ENCODE measurements at regions not wholly inside any gene's neighbourhood (a gene's known extent, or its start where the extent isn't known, plus 50 kb on each side); places are given as distances from the start of the nearest gene placed in this dataset.

DNA sequence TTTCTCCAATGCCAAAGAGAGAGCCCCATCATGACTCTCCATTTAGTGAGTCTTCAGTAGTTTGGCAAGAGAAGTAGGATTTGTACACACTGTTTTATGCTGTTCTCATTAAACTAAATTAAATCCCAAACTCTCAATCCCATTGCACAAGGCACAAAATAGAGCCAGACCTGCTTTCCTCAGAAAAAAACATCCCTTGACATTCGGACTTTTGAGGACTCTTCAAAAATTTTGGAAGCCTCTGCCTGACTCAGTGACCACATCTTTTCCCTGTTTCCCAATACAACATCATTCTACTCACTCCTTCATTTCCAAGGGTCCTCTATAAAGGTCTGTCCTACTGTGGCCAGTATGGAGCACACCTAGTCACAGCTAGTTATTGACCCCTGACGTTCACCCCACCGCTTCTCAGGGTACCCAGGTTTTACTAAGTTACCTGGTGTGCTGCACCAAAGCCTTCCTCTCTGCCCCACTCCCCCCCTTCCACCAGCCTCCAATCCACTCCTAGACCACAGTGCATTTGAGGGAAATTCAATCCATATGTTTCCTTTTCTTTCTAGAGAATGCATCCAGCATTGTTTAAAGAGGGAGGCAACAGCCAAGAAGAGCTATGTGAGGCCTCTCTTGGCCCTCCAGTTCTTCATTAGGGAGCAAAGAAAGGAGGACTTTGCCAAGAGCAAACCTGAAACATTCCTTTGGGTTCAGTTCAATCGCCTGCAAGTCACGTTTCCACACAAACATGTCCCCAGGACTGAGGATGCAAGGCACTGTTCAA, 428.7 kb downstream of the PLPP3 start:
- DNase-seq, result no peak
- peaks cover 4% of the 10 kb centered on the region; the same call in 1 of the 2 replicates for H3K9me3 Mint-ChIP-seq
- peaks cover 4% of the 10 kb centered on the region; the same call in 1 of the 2 replicates for H3K27me3 Mint-ChIP-seq (ENCODE audit: insufficient read depth)
- TF ChIP-seq, protein P1, sequence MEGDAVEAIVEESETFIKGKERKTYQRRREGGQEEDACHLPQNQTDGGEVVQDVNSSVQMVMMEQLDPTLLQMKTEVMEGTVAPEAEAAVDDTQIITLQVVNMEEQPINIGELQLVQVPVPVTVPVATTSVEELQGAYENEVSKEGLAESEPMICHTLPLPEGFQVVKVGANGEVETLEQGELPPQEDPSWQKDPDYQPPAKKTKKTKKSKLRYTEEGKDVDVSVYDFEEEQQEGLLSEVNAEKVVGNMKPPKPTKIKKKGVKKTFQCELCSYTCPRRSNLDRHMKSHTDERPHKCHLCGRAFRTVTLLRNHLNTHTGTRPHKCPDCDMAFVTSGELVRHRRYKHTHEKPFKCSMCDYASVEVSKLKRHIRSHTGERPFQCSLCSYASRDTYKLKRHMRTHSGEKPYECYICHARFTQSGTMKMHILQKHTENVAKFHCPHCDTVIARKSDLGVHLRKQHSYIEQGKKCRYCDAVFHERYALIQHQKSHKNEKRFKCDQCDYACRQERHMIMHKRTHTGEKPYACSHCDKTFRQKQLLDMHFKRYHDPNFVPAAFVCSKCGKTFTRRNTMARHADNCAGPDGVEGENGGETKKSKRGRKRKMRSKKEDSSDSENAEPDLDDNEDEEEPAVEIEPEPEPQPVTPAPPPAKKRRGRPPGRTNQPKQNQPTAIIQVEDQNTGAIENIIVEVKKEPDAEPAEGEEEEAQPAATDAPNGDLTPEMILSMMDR (IDR thresholded peaks at IDR 0.05), result no peak
- H3K36me3 Mint-ChIP-seq (ENCODE audit: low read depth), result no peaks in the 10 kb centered on the region
- no peaks in the 10 kb centered on the region for H3K4me1 Mint-ChIP-seq (ENCODE audit: low read depth)
- no peak overlapping the region for H3K27ac Mint-ChIP-seq
- H3K4me3 Mint-ChIP-seq, result no peak overlapping the region

DNA sequence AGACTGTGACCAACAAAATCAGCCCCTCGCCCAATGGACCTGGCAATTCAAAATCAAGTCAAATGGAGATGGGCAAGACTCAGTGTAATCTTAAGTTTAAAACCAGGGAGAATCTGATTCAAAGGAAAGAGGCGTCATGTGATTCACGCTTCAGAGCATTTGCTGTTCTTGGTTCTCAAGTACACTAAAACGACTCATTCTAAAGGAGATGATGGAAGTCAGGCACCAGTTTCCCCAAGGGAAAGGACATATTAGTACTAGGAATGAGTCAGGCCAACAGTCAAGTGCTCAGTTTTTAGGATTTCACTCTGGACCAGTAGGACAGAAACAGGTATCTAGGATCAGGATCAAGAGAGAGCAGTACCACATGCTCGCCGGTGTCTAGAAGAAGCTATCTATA, 429.6 kb downstream of the PLPP3 start:
- H3K9me3 Mint-ChIP-seq, result peaks cover 4% of the 10 kb centered on the region; the same call in 1 of the 2 replicates
- H3K27ac Mint-ChIP-seq, result no peak overlapping the region
- H3K4me3 Mint-ChIP-seq, result no peak overlapping the region
- H3K36me3 Mint-ChIP-seq (ENCODE audit: low read depth), result no peaks in the 10 kb centered on the region
- H3K27me3 Mint-ChIP-seq (ENCODE audit: insufficient read depth), result peaks cover 4% of the 10 kb centered on the region; the same call in 1 of the 2 replicates
- TF ChIP-seq, protein P1 (IDR thresholded peaks at IDR 0.05), result no peak
- no peak for DNase-seq
- no peaks in the 10 kb centered on the region for H3K4me1 Mint-ChIP-seq (ENCODE audit: low read depth)

DNA sequence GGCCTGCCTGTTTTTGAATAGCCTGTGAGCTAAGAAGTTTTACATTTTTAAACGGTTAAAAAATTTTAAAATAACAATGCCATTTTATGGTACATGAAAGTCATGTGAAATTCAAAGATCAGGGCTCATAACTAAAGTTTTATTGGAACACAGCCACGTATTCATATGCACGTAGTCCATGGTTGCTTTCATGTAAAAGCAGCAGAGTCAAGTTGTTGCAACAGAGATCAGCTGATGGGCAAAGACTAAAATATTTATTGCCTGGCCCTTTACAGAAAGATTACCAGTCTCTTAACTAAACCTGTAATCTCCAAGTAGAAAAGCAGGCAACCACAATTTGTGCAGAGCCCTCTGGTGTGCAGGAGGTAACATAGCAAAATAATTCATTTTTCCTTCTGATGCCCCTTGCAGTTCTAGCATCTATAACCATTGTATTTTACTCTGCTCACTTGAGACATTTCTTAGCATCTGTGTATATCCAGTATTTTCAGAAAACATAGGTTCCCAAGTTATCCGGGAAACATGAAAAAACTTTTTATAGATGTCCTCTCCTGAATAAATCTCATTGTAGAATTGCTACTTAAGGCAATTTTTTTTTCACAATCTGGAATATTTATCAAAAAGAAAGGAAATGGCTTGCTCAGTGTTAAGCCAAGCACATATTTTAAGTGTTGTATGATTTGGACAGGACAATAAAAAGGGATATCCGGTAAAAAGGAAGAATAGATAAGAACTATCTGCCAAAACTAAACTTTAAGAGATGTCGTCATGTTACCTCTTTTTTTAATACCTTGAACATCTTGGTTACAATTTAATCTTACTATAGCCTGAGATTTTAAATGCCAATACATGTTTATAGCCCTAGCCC, 430.8 kb downstream of the PLPP3 start:
- Mint-ChIP-seq H3K4me1 (ENCODE audit: low read depth) (no peaks in the 10 kb centered on the region), H3K4me3 (no peak overlapping the region), H3K27me3 (ENCODE audit: insufficient read depth) (peaks cover 4% of the 10 kb centered on the region; the same call in 1 of the 2 replicates), H3K9me3 (peaks cover 4% of the 10 kb centered on the region; the same call in 1 of the 2 replicates), H3K36me3 (ENCODE audit: low read depth) (no peaks in the 10 kb centered on the region), H3K27ac (no peak overlapping the region)
- no peak for DNase-seq
- TF ChIP-seq, protein P1 (IDR thresholded peaks at IDR 0.05), result no peak

DNA sequence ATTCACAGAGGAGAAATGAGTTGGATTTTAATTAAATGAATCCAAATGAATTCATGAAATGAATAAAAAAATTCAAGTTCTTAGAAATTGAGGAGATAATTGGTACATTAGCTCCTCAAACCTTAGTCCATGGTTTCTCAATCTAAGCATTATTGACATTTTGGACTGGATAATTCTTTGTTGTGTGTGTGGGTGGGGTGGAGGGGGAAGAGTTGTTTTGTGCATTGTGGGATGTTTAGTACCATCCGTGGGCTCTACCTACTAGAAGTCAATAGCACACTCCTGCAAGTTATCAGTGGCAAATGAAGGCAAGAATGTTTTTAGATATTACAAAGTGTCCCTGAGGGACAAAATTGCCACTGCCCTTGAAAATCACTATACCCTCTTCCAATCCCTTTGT, 431.9 kb downstream of the PLPP3 start:
- no peak overlapping the region for H3K4me3 Mint-ChIP-seq
- TF ChIP-seq, protein P1 (IDR thresholded peaks at IDR 0.05), result no peak
- no peaks in the 10 kb centered on the region for H3K4me1 Mint-ChIP-seq (ENCODE audit: low read depth)
- H3K36me3 Mint-ChIP-seq (ENCODE audit: low read depth), result no peaks in the 10 kb centered on the region
- no peak for DNase-seq
- H3K27me3 Mint-ChIP-seq (ENCODE audit: insufficient read depth), result peaks cover 4% of the 10 kb centered on the region
- H3K27ac Mint-ChIP-seq, result no peak overlapping the region
- peaks cover 4% of the 10 kb centered on the region; the same call in 1 of the 2 replicates for H3K9me3 Mint-ChIP-seq

DNA sequence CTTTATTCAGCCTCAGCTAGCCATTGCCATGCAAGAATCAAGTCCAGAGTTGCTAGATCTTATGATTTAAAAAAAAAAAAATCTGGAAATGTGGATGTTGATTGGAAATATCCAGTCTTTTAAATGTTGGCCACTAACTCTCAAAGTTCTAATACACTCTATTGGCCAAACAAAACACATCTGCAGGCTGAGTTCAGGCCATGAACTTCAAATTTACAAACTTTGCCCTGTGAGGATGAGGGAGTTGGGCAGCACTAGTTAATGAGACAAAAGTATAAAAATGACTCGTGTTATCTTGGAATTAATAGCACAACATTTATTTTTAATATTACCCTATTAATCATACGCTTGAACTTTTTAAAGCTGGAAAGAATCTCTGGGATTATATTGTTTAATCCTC, 432.3 kb downstream of the PLPP3 start:
- TF ChIP-seq, protein P1 (IDR thresholded peaks at IDR 0.05), result no peak
- peaks cover 4% of the 10 kb centered on the region; the same call in 1 of the 2 replicates for H3K9me3 Mint-ChIP-seq
- no peaks in the 10 kb centered on the region for H3K36me3 Mint-ChIP-seq (ENCODE audit: low read depth)
- H3K27ac Mint-ChIP-seq, result no peak overlapping the region
- no peaks in the 10 kb centered on the region for H3K4me1 Mint-ChIP-seq (ENCODE audit: low read depth)
- no peak overlapping the region for H3K4me3 Mint-ChIP-seq
- H3K27me3 Mint-ChIP-seq (ENCODE audit: insufficient read depth), result peaks cover 4% of the 10 kb centered on the region
- no peak for DNase-seq
